HEK293 (cell line): ENCODE measurements at regions not wholly inside any gene's neighbourhood (a gene's known extent, or its start where the extent isn't known, plus 50 kb on each side); places are given as distances from the start of the nearest gene placed in this dataset.
A peak's percentile ranks its signal among the peaks of the same experiment; 100 is the strongest.

ENCODE experiments used
- CTCF ChIA-PET: fragments of 350-600 bp; formaldehyde crosslinking; extraction: SDS; loops from one replicate; lab custom pipeline; 2021; ENCODE audit warnings: antibody characterized with exemption; lab: Yijun Ruan, JAX
- POLR2A ChIA-PET: fragments of 300-600 bp; formaldehyde crosslinking; extraction: SDS; loops from one replicate; lab custom pipeline; 2020; ENCODE audit warnings: antibody characterized with exemption, inconsistent platforms; lab: Yijun Ruan, JAX
- H3K27ac ChIP-seq: fragments of 200-500 bp; sonication (Bioruptor generic); 2 replicates; pipeline ENCODE4 v1.5.1; 2014; ENCODE audit warnings: low read depth, low read length, control low read depth, inconsistent platforms; ENCODE audit errors: extremely low read depth
- H3K36me3 ChIP-seq, 2 experiments: fragments of 200-500 bp in 1 of 2; sonication (Bioruptor generic) in 1 of 2; 1 replicate in 1 of 2; 2 replicates in 1 of 2; pipeline ENCODE4 v1.5.1; 2014 to 2017; ENCODE audit warnings: inconsistent platforms in 2 of 2, low read length in 2 of 2; ENCODE audit not compliant: control insufficient read depth in 2 of 2, insufficient read depth in 1 of 2
- H3K4me1 ChIP-seq: fragments of 200-500 bp; sonication (Bioruptor generic); 2 replicates; pipeline ENCODE4 v1.5.1; 2014; ENCODE audit warnings: mild to moderate bottlenecking, low read length, inconsistent platforms; ENCODE audit not compliant: control insufficient read depth, insufficient read depth
- H3K4me3 ChIP-seq: 2 replicates; pipeline ENCODE4 v1.5.1; 2011; ENCODE audit warnings: low read depth, mild to moderate bottlenecking, control low read depth, low read length, moderate library complexity
- H3K9me3 ChIP-seq: fragments of 200-500 bp; sonication (Bioruptor generic); 2 replicates; pipeline ENCODE4 v1.5.1; 2014; ENCODE audit warnings: low read depth, low read length, inconsistent platforms; ENCODE audit not compliant: control insufficient read depth, insufficient read depth
- BCL11A ChIP-seq: fragments of 450-650 bp; formaldehyde crosslinking; IDR thresholded peaks from 2 replicates; pipeline ENCODE4 v1.5.1; 2016; ENCODE audit warnings: low read depth, missing biosample characterization, missing genetic modification characterization
- ELK4 ChIP-seq: IDR thresholded peaks from 2 replicates; pipeline ENCODE4 v1.6.1; 2011; ENCODE audit warnings: mild to moderate bottlenecking, low read depth, low read length, borderline replicate concordance
- GLIS2 ChIP-seq: fragments of 450-650 bp; formaldehyde crosslinking; IDR thresholded peaks from 2 replicates; pipeline ENCODE4 v1.5.1; 2016; ENCODE audit warnings: missing biosample characterization, missing genetic modification characterization
- KLF1 ChIP-seq: fragments of 450-650 bp; formaldehyde crosslinking; IDR thresholded peaks from 2 replicates; pipeline ENCODE4 v1.5.1; 2016; ENCODE audit warnings: missing biosample characterization, missing genetic modification characterization
- MYNN ChIP-seq: fragments of 450-650 bp; formaldehyde crosslinking; IDR thresholded peaks from 2 replicates; pipeline ENCODE4 v1.5.1; 2016; ENCODE audit warnings: missing biosample characterization, missing genetic modification characterization, borderline replicate concordance
- PRDM6 ChIP-seq: fragments of 450-650 bp; formaldehyde crosslinking; IDR thresholded peaks from 2 replicates; pipeline ENCODE4 v1.5.1; 2017; ENCODE audit warnings: missing biosample characterization, missing genetic modification characterization
- REPIN1 ChIP-seq: fragments of 450-650 bp; formaldehyde crosslinking; IDR thresholded peaks from 2 replicates; pipeline ENCODE4 v1.5.1; 2017; ENCODE audit warnings: missing biosample characterization, missing genetic modification characterization, low read depth
- TCF7L2 ChIP-seq: IDR thresholded peaks from 2 replicates; pipeline ENCODE4 v1.6.1; 2011; ENCODE audit warnings: low read depth, mild to moderate bottlenecking, inconsistent platforms, low read length, moderate library complexity, borderline replicate concordance
- YY1 ChIP-seq: fragments of 450-650 bp; formaldehyde crosslinking; IDR thresholded peaks from 2 replicates; pipeline ENCODE4 v1.5.1; 2018; ENCODE audit warnings: missing biosample characterization, missing genetic modification characterization
- YY2 ChIP-seq: fragments of 450-650 bp; formaldehyde crosslinking; IDR thresholded peaks from 2 replicates; pipeline ENCODE4 v1.5.1; 2016; ENCODE audit warnings: missing biosample characterization, missing genetic modification characterization
- ZFP37 ChIP-seq: fragments of 450-650 bp; formaldehyde crosslinking; IDR thresholded peaks from 2 replicates; pipeline ENCODE4 v1.5.1; 2016; ENCODE audit warnings: missing biosample characterization, missing genetic modification characterization
- ZNF211 ChIP-seq: fragments of 450-650 bp; formaldehyde crosslinking; IDR thresholded peaks from 2 replicates; pipeline ENCODE4 v1.5.1; 2016; ENCODE audit warnings: low read depth, missing biosample characterization, missing genetic modification characterization
- ZNF214 ChIP-seq: fragments of 450-650 bp; formaldehyde crosslinking; IDR thresholded peaks from 2 replicates; pipeline ENCODE4 v1.5.1; 2017; ENCODE audit warnings: missing biosample characterization, mild to moderate bottlenecking, missing genetic modification characterization, borderline replicate concordance
- ZNF514 ChIP-seq: fragments of 450-650 bp; formaldehyde crosslinking; IDR thresholded peaks from 2 replicates; pipeline ENCODE4 v1.5.1; 2016; ENCODE audit warnings: missing biosample characterization, missing genetic modification characterization
- ZNF529 ChIP-seq: fragments of 450-650 bp; formaldehyde crosslinking; IDR thresholded peaks from 2 replicates; pipeline ENCODE4 v1.5.1; 2017; ENCODE audit warnings: missing genetic modification characterization, missing biosample characterization; ENCODE audit not compliant: insufficient replicate concordance
- ZNF549 ChIP-seq: fragments of 450-650 bp; IDR thresholded peaks from 2 replicates; pipeline ENCODE4 v1.5.1; 2018; ENCODE audit warnings: missing biosample characterization, missing genetic modification characterization, mild to moderate bottlenecking, inconsistent platforms, moderate library complexity
- ZNF623 ChIP-seq: fragments of 450-650 bp; formaldehyde crosslinking; IDR thresholded peaks from 2 replicates; pipeline ENCODE4 v1.5.1; 2016; ENCODE audit warnings: missing biosample characterization, missing genetic modification characterization
- ZSCAN30 ChIP-seq: fragments of 450-650 bp; IDR thresholded peaks from 2 replicates; pipeline ENCODE4 v1.5.1; 2018; ENCODE audit warnings: missing biosample characterization, mild to moderate bottlenecking, missing genetic modification characterization, moderate library complexity
- TF ChIP-seq, protein P1 (sequence below): fragments of 450-650 bp; formaldehyde crosslinking; IDR thresholded peaks from 2 replicates; pipeline ENCODE4 v1.5.1; 2016; ENCODE audit warnings: missing biosample characterization, missing genetic modification characterization
- TF ChIP-seq, protein P2 (sequence below): fragments of 450-650 bp; formaldehyde crosslinking; IDR thresholded peaks from 2 replicates; pipeline ENCODE4 v1.5.1; 2016; ENCODE audit warnings: missing biosample characterization, missing genetic modification characterization
- TF ChIP-seq, protein P3 (sequence below): fragments of 450-650 bp; formaldehyde crosslinking; IDR thresholded peaks from 2 replicates; pipeline ENCODE4 v1.5.1; 2017; ENCODE audit warnings: missing biosample characterization, missing genetic modification characterization
- TF ChIP-seq, protein P4 (sequence below): fragments of 450-650 bp; formaldehyde crosslinking; IDR thresholded peaks from 2 replicates; pipeline ENCODE4 v1.5.1; 2017; ENCODE audit warnings: missing biosample characterization, missing genetic modification characterization

GRCh38 chr3:168707900-168708299 lies 612.2 kb upstream of the GOLIM4 start (continued):
- TF ChIP-seq ZNF623 (tag by site-specific recombination) (no peak), BCL11A (tag by site-specific recombination) (no peak), ELK4 (no peak), YY1 (tag by site-specific recombination) (no peak), GLIS2 (tag by site-specific recombination) (no peak)
- TF ChIP-seq, protein P1, sequence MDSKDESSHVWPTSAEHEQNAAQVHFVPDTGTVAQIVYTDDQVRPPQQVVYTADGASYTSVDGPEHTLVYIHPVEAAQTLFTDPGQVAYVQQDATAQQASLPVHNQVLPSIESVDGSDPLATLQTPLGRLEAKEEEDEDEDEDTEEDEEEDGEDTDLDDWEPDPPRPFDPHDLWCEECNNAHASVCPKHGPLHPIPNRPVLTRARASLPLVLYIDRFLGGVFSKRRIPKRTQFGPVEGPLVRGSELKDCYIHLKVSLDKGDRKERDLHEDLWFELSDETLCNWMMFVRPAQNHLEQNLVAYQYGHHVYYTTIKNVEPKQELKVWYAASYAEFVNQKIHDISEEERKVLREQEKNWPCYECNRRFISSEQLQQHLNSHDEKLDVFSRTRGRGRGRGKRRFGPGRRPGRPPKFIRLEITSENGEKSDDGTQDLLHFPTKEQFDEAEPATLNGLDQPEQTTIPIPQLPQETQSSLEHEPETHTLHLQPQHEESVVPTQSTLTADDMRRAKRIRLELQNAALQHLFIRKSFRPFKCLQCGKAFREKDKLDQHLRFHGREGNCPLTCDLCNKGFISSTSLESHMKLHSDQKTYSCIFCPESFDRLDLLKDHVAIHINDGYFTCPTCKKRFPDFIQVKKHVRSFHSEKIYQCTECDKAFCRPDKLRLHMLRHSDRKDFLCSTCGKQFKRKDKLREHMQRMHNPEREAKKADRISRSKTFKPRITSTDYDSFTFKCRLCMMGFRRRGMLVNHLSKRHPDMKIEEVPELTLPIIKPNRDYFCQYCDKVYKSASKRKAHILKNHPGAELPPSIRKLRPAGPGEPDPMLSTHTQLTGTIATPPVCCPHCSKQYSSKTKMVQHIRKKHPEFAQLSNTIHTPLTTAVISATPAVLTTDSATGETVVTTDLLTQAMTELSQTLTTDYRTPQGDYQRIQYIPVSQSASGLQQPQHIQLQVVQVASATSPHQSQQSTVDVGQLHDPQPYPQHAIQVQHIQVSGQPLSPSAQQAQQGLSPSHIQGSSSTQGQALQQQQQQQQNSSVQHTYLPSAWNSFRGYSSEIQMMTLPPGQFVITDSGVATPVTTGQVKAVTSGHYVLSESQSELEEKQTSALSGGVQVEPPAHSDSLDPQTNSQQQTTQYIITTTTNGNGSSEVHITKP (tag by site-specific recombination): no peak

DNA sequence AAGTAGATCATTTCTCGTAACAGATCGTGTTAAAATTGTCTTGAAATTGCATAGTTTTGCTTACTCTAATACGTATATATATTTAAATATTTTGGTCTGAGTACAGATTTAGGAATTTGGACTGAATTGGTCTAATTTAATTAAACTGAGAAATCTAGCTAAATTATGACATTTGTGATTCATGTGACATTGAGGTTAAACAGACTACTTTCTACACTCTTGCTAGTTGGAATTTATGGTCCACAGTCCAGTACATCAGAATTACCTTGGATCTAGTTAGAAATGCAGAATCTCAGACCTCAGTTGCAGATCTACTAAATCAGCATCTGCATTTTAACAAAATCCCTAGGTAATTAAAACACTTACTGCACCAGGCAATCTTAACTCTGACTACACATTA lies 609.7 kb upstream of the GOLIM4 start:
- H3K9me3 ChIP-seq: no peaks in the 10 kb centered on the region
- no peak for TF ChIP-seq TCF7L2
- TF ChIP-seq ZNF549 (tag by site-specific recombination): no peak
- TF ChIP-seq, protein P2, sequence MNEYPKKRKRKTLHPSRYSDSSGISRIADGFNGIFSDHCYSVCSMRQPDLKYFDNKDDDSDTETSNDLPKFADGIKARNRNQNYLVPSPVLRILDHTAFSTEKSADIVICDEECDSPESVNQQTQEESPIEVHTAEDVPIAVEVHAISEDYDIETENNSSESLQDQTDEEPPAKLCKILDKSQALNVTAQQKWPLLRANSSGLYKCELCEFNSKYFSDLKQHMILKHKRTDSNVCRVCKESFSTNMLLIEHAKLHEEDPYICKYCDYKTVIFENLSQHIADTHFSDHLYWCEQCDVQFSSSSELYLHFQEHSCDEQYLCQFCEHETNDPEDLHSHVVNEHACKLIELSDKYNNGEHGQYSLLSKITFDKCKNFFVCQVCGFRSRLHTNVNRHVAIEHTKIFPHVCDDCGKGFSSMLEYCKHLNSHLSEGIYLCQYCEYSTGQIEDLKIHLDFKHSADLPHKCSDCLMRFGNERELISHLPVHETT (tag by site-specific recombination): no peak
- no peak for TF ChIP-seq ZNF214 (tag by site-specific recombination)
- TF ChIP-seq ZNF529: no peak
- ChIA-PET POLR2A (no interaction called here), CTCF (no interaction called here)
- no peak overlapping the region for H3K4me3 ChIP-seq
- no peaks in the 10 kb centered on the region for H3K4me1 ChIP-seq
- H3K36me3 ChIP-seq: no peaks in the 10 kb centered on the region
- no peak overlapping the region for H3K27ac ChIP-seq

GRCh38 chr3:168696051-168696450 lies 600.3 kb upstream of the GOLIM4 start:
- Histone ChIP-seq H3K4me3 (no peak overlapping the region), H3K4me1 (0 out of 2 replicates have a peak, but pooled peaks cover 2% of the 10 kb centered on the region), H3K27ac (no peak overlapping the region), H3K36me3 (no peaks in the 10 kb centered on the region), H3K9me3 (no peaks in the 10 kb centered on the region)
- ChIA-PET CTCF (interaction anchor here (0.5 kb wide), 1 partner anchor 19 kb away, joined by 3 read pairs; no protein-coding TSS in a partner anchor), POLR2A (no interaction called here)
- TF ChIP-seq ZSCAN30 (tag by site-specific recombination): 0 out of 2 replicates have a peak, but pooled peaks have one; percentile 10
- no peak for TF ChIP-seq KLF1 (tag by site-specific recombination)
- TF ChIP-seq, protein P3, sequence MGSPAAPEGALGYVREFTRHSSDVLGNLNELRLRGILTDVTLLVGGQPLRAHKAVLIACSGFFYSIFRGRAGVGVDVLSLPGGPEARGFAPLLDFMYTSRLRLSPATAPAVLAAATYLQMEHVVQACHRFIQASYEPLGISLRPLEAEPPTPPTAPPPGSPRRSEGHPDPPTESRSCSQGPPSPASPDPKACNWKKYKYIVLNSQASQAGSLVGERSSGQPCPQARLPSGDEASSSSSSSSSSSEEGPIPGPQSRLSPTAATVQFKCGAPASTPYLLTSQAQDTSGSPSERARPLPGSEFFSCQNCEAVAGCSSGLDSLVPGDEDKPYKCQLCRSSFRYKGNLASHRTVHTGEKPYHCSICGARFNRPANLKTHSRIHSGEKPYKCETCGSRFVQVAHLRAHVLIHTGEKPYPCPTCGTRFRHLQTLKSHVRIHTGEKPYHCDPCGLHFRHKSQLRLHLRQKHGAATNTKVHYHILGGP (tag by site-specific recombination): peak; percentile 60; the same call in 1 of the 2 replicates
- no peak for TF ChIP-seq MYNN (tag by site-specific recombination)
- TF ChIP-seq ZNF211 (tag by site-specific recombination): no peak
- no peak for TF ChIP-seq REPIN1 (tag by site-specific recombination)
- 0 out of 2 replicates have a peak, but pooled peaks have one; percentile 27 for TF ChIP-seq PRDM6 (tag by site-specific recombination)
- TF ChIP-seq, protein P4, sequence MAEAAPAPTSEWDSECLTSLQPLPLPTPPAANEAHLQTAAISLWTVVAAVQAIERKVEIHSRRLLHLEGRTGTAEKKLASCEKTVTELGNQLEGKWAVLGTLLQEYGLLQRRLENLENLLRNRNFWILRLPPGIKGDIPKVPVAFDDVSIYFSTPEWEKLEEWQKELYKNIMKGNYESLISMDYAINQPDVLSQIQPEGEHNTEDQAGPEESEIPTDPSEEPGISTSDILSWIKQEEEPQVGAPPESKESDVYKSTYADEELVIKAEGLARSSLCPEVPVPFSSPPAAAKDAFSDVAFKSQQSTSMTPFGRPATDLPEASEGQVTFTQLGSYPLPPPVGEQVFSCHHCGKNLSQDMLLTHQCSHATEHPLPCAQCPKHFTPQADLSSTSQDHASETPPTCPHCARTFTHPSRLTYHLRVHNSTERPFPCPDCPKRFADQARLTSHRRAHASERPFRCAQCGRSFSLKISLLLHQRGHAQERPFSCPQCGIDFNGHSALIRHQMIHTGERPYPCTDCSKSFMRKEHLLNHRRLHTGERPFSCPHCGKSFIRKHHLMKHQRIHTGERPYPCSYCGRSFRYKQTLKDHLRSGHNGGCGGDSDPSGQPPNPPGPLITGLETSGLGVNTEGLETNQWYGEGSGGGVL (tag by site-specific recombination): peak; percentile 79
- TF ChIP-seq YY2: no peak
- no peak for TF ChIP-seq ZNF514
- TF ChIP-seq ZFP37 (tag by site-specific recombination): peak; percentile 38; the same call in 1 of the 2 replicates
